Activated naive CD4-positive, alpha-beta T cell treated with anti-CD3 and anti-CD28 coated beads for 36 hours (primary cell): ENCODE measurements at regions not wholly inside any gene's neighbourhood (a gene's known extent, or its start where the extent isn't known, plus 50 kb on each side); places are given as distances from the start of the nearest gene placed in this dataset.

ENCODE experiments used
- CTCF ChIA-PET: fragments of 350-600 bp; sonication (Branson Sonifier 250); formaldehyde crosslinking; loops from one replicate; lab custom pipeline; 2021; ENCODE audit warnings: antibody characterized with exemption; lab: Charles Lee
- DNase-seq: peaks from one replicate; pipeline ENCODE4 v3.0.0-alpha.2; 2020
- H3K27ac Mint-ChIP-seq: one replicate; pipeline ENCODE4 v1.8.0; 2021; ENCODE audit warnings: mild to moderate bottlenecking, mixed read lengths
- H3K27me3 Mint-ChIP-seq: one replicate; pipeline ENCODE4 v1.8.0; 2021; ENCODE audit warnings: low read depth, mixed read lengths
- H3K36me3 Mint-ChIP-seq: one replicate; pipeline ENCODE4 v1.8.0; 2021; ENCODE audit warnings: low read depth, mixed read lengths
- H3K4me1 Mint-ChIP-seq: one replicate; pipeline ENCODE4 v1.8.0; 2021; ENCODE audit warnings: low read depth, mixed read lengths
- H3K4me3 Mint-ChIP-seq: one replicate; pipeline ENCODE4 v1.8.0; 2021; ENCODE audit warnings: mild to moderate bottlenecking, moderate library complexity, mixed read lengths
- H3K9me3 Mint-ChIP-seq: one replicate; pipeline ENCODE4 v1.8.0; 2021; ENCODE audit warnings: mixed read lengths
- intact Hi-C: fragments of 100-400 bp; cut with micrococcal nuclease; formaldehyde crosslinking; loops from one replicate; pipeline ENCODE4 v1.15.1; 2023

DNA sequence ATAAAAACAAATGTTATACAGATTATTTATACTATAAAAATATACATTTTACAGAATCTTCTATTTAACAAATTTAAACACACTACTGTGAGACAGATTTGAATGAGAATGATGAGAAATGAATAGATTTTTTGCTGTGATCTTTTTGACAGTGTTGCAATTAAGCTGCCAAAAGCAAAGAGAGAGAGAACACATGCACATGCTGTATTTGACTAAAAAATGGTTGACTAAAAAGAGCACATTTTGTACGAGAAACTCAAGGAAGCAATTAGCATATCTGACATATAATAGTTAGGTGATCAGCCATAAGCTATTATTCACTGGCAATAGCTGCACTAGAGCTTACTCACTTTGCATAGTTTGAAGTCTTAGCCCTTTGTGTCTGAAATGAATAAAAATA, 115.8 kb downstream of the SYT10 start:
- Mint-ChIP-seq H3K9me3 (no peaks in the 10 kb centered on the region), H3K4me3 (no peak overlapping the region), H3K27me3 (no peaks in the 10 kb centered on the region), H3K4me1 (no peaks in the 10 kb centered on the region), H3K36me3 (no peaks in the 10 kb centered on the region), H3K27ac (no peak overlapping the region)
- intact Hi-C loops, result no loop called here
- CTCF ChIA-PET, result no interaction called here
- DNase-seq, result no peak

DNA sequence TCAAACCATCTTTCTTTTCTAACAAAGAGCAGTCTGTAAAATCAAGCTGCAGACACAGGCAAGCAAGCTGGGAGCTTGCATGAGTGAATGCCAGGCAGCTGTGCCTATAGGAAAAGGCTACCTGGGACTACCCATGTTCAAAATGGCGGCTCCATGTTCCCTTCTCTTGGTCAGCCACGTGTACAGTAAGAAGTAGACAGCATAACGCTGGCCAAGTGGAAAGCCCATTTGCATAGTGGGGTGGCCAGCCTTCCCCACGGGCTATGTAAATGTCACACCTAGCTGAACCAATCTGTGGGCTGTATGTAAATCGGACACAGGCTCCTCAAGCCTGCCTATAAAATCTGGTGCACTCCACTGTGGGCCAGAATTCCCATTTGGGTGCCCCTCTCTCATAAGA, 117.1 kb downstream of the SYT10 start:
- H3K27ac Mint-ChIP-seq, result no peak overlapping the region
- no peaks in the 10 kb centered on the region for H3K36me3 Mint-ChIP-seq
- H3K27me3 Mint-ChIP-seq, result no peaks in the 10 kb centered on the region
- H3K9me3 Mint-ChIP-seq, result no peaks in the 10 kb centered on the region
- no peak for DNase-seq
- no peaks in the 10 kb centered on the region for H3K4me1 Mint-ChIP-seq
- no peak overlapping the region for H3K4me3 Mint-ChIP-seq
- CTCF ChIA-PET, result interaction anchor here (0.5 kb wide), 1 partner anchor 357 kb away, joined by 3 read pairs; no protein-coding TSS in a partner anchor
- intact Hi-C loops, result no loop called here

DNA sequence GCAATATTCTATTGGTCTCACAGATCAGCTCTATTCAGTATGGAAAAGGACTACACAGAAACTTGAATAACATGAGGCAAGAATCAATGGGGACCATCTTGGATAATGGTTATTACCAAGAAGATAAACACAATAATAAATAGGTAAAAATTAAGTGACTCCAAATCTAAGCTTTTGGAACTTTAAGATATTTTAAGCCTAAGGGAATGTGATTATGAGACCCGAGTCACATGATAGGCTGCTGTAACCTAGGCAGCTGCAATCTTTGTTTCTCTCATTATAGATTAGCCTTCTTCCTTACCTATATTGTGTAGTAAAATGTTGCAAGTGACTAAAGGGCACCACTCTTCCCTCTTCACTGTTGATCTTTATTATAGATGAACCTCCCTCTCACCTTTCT, 121.9 kb downstream of the SYT10 start:
- no peak overlapping the region for H3K4me3 Mint-ChIP-seq
- H3K27me3 Mint-ChIP-seq, result no peaks in the 10 kb centered on the region
- no peak overlapping the region for H3K27ac Mint-ChIP-seq
- peaks cover 3% of the 10 kb centered on the region for H3K9me3 Mint-ChIP-seq
- no peaks in the 10 kb centered on the region for H3K36me3 Mint-ChIP-seq
- CTCF ChIA-PET, result no interaction called here
- intact Hi-C loops, result no loop called here
- no peak for DNase-seq
- H3K4me1 Mint-ChIP-seq, result no peaks in the 10 kb centered on the region

DNA sequence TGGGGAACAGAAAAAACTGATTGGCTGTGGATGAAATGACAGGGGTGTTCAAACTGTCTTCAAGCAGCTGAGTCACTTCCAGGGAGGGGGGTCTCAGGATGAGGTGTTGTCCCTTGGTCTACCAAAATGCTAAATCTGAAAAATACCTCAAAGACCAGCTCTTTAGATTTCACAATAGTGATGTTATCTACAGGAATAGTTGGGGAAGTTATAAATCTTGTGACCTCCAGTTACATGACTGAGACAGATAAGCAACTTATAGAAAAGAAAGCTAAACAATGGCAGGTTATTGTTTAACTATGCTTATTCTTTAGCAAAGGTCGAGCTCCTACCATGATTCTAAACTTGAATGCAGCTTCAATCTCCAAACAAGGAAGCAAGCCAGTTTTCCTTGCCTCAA, 125.4 kb downstream of the SYT10 start:
- intact Hi-C loops, result no loop called here
- Mint-ChIP-seq H3K4me1 (no peaks in the 10 kb centered on the region), H3K27me3 (no peaks in the 10 kb centered on the region), H3K36me3 (no peaks in the 10 kb centered on the region), H3K9me3 (peaks cover 7% of the 10 kb centered on the region), H3K27ac (no peak overlapping the region), H3K4me3 (no peak overlapping the region)
- CTCF ChIA-PET, result no interaction called here
- DNase-seq, result no peak

DNA sequence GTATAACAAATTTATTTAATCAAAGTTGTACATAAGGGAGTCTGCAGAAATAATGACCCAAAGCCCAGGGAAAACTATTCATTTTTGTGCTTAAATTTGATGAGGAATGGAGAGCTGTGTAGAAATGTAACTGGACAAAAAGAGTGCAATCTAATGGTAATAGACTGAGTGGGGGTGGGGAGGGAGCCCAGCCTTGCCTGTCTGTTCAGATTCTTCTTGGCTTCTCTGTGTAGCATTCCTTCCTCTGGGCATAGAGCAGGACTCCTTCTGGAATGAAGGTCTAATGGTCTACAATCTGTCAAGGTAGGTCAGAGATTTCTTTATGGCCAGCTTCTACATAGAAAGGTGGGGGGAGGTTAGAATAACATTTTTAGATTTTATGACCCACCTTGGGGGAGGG, 126.1 kb downstream of the SYT10 start:
- intact Hi-C loops, result no loop called here
- Mint-ChIP-seq H3K27me3 (no peaks in the 10 kb centered on the region), H3K9me3 (peaks cover 7% of the 10 kb centered on the region), H3K4me3 (no peak overlapping the region), H3K36me3 (no peaks in the 10 kb centered on the region), H3K4me1 (no peaks in the 10 kb centered on the region), H3K27ac (no peak overlapping the region)
- DNase-seq, result no peak
- CTCF ChIA-PET, result interaction anchor here (1.0 kb wide), 1 partner anchor 9 kb away, joined by 3 read pairs; no protein-coding TSS in a partner anchor

DNA sequence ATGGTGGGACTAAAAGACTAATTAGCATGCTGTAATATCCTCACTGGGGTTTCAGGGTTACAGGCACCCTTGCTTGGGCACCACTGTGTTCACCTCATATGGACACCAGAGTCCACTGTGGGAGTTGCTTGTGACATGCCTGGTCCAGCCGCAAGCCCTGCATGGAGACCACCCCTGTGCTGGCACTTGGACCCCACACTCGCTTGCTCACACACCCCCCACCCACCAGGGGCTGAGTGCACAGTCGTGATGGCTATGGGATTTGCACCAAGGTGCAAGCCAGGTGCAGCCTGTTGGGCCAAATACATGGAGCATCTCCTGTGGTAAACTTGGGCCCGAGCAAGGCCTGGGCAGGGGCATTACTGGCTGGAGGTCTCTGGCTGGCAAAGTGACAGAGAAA, 129.1 kb downstream of the SYT10 start:
- CTCF ChIA-PET, result no interaction called here
- Mint-ChIP-seq H3K4me3 (no peak overlapping the region), H3K4me1 (no peaks in the 10 kb centered on the region), H3K9me3 (peaks cover 7% of the 10 kb centered on the region), H3K27me3 (no peaks in the 10 kb centered on the region), H3K27ac (no peak overlapping the region), H3K36me3 (no peaks in the 10 kb centered on the region)
- DNase-seq, result no peak
- intact Hi-C loops, result no loop called here

DNA sequence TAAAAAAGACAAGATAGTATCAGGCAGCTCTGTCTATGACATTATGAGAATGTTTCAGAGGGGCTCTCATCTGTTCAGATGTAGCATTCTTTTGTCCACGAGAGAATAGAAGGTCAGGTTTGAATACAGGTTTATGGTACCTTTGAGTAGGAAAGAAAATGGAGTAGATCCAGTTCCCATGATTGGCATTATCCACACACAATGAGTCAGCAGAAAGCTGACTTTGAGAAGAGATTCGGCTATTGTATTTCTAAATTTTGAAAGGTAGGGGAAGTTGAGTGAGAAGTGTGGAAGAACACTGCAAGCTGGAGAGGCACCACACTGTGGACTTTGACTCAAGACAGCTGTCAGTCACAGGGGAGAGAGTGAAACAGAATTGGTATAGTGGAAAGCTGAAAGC, 135.4 kb downstream of the SYT10 start:
- CTCF ChIA-PET, result interaction anchor here (0.9 kb wide), 1 partner anchor 9 kb away, joined by 3 read pairs; no protein-coding TSS in a partner anchor

DNA sequence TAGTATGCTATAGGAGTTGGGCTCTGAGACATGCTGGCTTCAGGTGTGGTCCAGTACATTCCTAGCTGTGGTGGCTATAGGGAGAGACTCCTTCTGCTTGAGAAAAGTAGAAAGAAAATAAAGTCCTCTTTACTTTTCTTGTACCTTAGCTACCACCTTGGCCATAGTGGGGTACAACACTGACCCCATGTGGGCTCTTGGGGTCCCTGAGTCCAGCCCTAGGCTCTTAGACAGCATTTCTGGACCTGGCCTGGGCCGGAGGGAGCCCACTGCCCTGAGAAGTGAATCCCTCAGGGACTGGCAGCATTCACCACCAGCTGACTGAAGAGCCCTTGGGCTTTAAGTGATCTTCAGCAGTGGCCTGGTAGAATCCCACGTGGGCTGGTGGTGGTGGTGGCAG, 143.1 kb downstream of the SYT10 start:
- Mint-ChIP-seq H3K9me3 (peaks cover 11% of the 10 kb centered on the region), H3K4me3 (no peak overlapping the region), H3K4me1 (no peaks in the 10 kb centered on the region), H3K36me3 (no peaks in the 10 kb centered on the region), H3K27ac (no peak overlapping the region), H3K27me3 (no peaks in the 10 kb centered on the region)
- CTCF ChIA-PET, result no interaction called here
- intact Hi-C loops, result no loop called here
- no peak for DNase-seq

More for the DNA sequence above, 135.4 kb downstream of the SYT10 start:
- Mint-ChIP-seq H3K4me3 (no peak overlapping the region), H3K4me1 (no peaks in the 10 kb centered on the region), H3K9me3 (no peaks in the 10 kb centered on the region), H3K27me3 (no peaks in the 10 kb centered on the region), H3K36me3 (no peaks in the 10 kb centered on the region), H3K27ac (no peak overlapping the region)
- intact Hi-C loops, result no loop called here
- no peak for DNase-seq

DNA sequence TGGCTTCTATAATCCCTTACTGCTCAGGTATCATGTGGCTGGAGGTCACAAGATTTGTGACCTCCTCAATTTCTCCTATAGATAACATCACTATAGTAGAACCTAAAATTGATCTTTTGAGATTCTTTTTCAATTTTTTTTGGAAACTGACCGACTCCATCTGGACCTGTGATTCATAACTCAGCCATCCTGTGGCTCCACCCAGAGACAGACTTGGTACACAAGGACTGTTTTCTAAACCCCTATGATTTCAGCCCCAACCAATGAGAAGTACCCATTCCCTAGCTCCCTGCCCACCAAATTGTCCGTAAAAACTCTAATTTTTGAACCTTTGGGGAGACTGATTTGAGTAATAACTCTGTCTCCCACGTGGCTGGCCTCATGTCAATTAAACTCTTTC, 148.9 kb downstream of the SYT10 start:
- Mint-ChIP-seq H3K27ac (no peak overlapping the region), H3K27me3 (no peaks in the 10 kb centered on the region), H3K4me3 (no peak overlapping the region), H3K4me1 (no peaks in the 10 kb centered on the region), H3K36me3 (no peaks in the 10 kb centered on the region), H3K9me3 (peaks cover 5% of the 10 kb centered on the region)
- CTCF ChIA-PET, result no interaction called here
- intact Hi-C loops, result no loop called here
- DNase-seq, result no peak

DNA sequence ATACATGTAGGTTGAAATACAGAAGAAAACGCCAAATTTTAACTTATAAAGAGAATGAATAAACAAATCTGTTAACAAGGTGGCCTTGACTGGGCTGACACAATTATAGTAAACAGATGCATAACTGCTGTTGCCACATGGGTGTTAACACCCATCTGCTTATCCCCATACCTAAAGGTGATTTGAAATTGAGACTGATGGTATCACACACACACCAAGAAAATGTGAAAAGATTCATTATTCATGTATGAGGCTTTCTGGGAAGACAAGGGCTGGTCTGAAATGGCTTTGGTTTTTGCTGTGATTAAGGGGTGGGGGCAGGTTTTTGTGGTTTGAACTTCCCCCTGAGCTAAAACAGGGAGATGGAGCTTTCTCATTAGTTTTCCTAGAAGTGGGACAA, 156.6 kb downstream of the SYT10 start:
- no peaks in the 10 kb centered on the region for H3K27me3 Mint-ChIP-seq
- H3K9me3 Mint-ChIP-seq, result peaks cover 18% of the 10 kb centered on the region
- no peak overlapping the region for H3K4me3 Mint-ChIP-seq
- no peak for DNase-seq
- no peak overlapping the region for H3K27ac Mint-ChIP-seq
- intact Hi-C loops, result no loop called here
- H3K4me1 Mint-ChIP-seq, result no peaks in the 10 kb centered on the region
- CTCF ChIA-PET, result no interaction called here
- no peaks in the 10 kb centered on the region for H3K36me3 Mint-ChIP-seq

DNA sequence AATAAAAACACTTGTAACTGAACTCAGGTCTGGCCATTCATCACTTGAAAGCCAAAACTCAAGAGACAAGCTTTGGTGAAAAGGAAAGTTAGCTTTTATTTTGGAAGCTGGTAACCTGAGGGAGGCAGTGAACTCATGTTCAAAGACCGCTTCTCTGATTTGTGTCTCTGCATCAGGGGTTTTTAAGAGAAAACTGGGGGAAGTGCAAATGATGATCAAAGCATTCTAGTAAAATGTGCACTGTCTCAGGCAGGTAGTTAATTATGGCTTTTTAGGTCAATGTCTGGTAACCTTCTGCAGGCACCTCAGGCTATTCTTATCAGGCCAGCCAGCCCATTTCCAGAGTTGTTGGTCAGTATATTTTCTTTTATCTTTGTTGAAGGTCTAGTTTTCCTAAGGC, 162.2 kb downstream of the SYT10 start:
- no peaks in the 10 kb centered on the region for H3K36me3 Mint-ChIP-seq
- no peak overlapping the region for H3K4me3 Mint-ChIP-seq
- intact Hi-C loops, result no loop called here
- H3K4me1 Mint-ChIP-seq, result no peaks in the 10 kb centered on the region
- no peak overlapping the region for H3K27ac Mint-ChIP-seq
- H3K27me3 Mint-ChIP-seq, result no peaks in the 10 kb centered on the region
- CTCF ChIA-PET, result no interaction called here
- DNase-seq, result no peak
- peaks cover 17% of the 10 kb centered on the region for H3K9me3 Mint-ChIP-seq

DNA sequence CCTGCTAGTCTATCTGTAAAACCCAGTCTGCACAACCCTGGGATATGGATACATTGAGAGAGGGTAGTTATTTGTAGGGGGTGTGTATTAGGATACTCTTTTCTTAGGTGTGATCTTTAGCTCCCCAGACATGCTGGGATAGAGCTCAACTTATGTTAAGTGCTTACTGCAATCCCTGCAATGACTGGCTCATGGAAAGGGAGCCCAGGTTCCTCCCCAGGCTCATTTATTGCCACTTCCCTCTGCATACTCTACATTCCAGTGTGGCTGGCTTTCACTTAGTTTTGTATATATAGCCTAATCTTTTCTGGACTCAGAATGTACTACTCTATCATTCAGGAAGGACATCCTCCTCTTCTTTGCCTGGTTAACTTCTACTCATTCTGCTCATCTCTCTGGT, 172.0 kb downstream of the SYT10 start:
- no peaks in the 10 kb centered on the region for H3K27me3 Mint-ChIP-seq
- intact Hi-C loops, result no loop called here
- CTCF ChIA-PET, result no interaction called here

DNA sequence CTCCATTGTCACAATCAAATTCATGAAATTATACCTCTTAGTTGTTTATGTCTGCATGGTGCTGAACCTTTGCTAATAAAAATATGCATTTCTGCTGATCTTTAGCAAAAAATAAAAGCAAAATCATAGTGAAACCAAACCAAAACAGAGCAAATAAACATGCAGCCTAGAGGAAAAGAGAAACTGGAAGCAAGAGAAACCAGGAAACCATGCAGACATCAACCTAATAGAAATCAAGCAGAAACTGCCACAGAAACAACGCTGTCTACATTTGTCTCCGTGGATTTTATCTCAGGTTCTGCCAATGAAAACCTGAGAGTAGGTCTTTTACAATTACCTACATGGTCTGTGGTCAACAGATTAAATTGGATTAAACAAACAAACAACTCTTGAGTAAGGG, 173.7 kb downstream of the SYT10 start:
- H3K4me3 Mint-ChIP-seq, result no peak overlapping the region
- H3K27me3 Mint-ChIP-seq, result no peaks in the 10 kb centered on the region
- no peak for DNase-seq
- intact Hi-C loops, result no loop called here
- no peaks in the 10 kb centered on the region for H3K4me1 Mint-ChIP-seq
- peaks cover 3% of the 10 kb centered on the region for H3K9me3 Mint-ChIP-seq
- H3K36me3 Mint-ChIP-seq, result no peaks in the 10 kb centered on the region
- no peak overlapping the region for H3K27ac Mint-ChIP-seq
- CTCF ChIA-PET, result no interaction called here

More for the DNA sequence above, 172.0 kb downstream of the SYT10 start:
- Mint-ChIP-seq H3K27ac (no peak overlapping the region), H3K9me3 (peaks cover 2% of the 10 kb centered on the region), H3K4me3 (no peak overlapping the region), H3K36me3 (no peaks in the 10 kb centered on the region), H3K4me1 (no peaks in the 10 kb centered on the region)
- no peak for DNase-seq
